ENCODE measurements at regions not wholly inside any gene's neighbourhood (a gene's known extent, or its start where the extent isn't known, plus 50 kb on each side); places are given as distances from the start of the nearest gene placed in this dataset.

- POLR2A ChIA-PET, result no interaction called here
- ATAC-seq (ENCODE audit: poor library complexity) (no peak), DNase-seq (no peak)
- no peak for TF ChIP-seq CTCF (IDR thresholded peaks at IDR 0.05)
- Histone ChIP-seq H3K27me3 (ENCODE audit: control insufficient read depth in 1 of 2, insufficient read depth in 2 of 2, low read length in 2 of 2) (no peaks in the 10 kb centered on the region), H3K9me3 (ENCODE audit: control insufficient read depth in 1 of 2, insufficient read depth in 1 of 2, low read length in 2 of 2) (peaks cover 0 to 4% of the 10 kb centered on the region in 2 experiments), H3K4me1 (ENCODE audit: insufficient read depth, low read length) (no peaks in the 10 kb centered on the region), H3K36me3 (ENCODE audit: insufficient read depth, low read length) (no peaks in the 10 kb centered on the region), H3K4me3 (ENCODE audit: low read length) (no peak overlapping the region), H3K27ac (ENCODE audit: low read depth in 1 of 2, low read length in 2 of 2) (no peak overlapping the region)
- no peak overlapping the region for H3K27ac Mint-ChIP-seq
- intact Hi-C loops (cut with DNase I, micrococcal nuclease), result no loop called here
- H3K9me3 Mint-ChIP-seq, result peaks cover 8% of the 10 kb centered on the region
- H3K36me3 Mint-ChIP-seq (ENCODE audit: low read depth), result no peaks in the 10 kb centered on the region
- H3K4me1 Mint-ChIP-seq (ENCODE audit: low read depth), result no peaks in the 10 kb centered on the region
- no peaks in the 10 kb centered on the region for H3K27me3 Mint-ChIP-seq
- no peak overlapping the region for H3K4me3 Mint-ChIP-seq
- CTCF ChIA-PET, result no interaction called here
These were observed 446.1 kb upstream of the CDH6 start for GRCh38 chr5:30747412-30747811.

GRCh38 chr5:30736669-30737068 lies 456.8 kb upstream of the CDH6 start:
- no peaks in the 10 kb centered on the region for H3K36me3 Mint-ChIP-seq (ENCODE audit: low read depth)
- no peaks in the 10 kb centered on the region for H3K27me3 Mint-ChIP-seq
- intact Hi-C loops (cut with DNase I, micrococcal nuclease), result no loop called here
- H3K4me1 Mint-ChIP-seq (ENCODE audit: low read depth), result no peaks in the 10 kb centered on the region
- H3K9me3 Mint-ChIP-seq, result peaks cover 3% of the 10 kb centered on the region
- Histone ChIP-seq H3K4me3 (ENCODE audit: low read length) (no peak overlapping the region), H3K9me3 (ENCODE audit: control insufficient read depth in 1 of 2, insufficient read depth in 1 of 2, low read length in 2 of 2) (no peaks in the 10 kb centered on the region), H3K27me3 (ENCODE audit: control insufficient read depth in 1 of 2, insufficient read depth in 2 of 2, low read length in 2 of 2) (no peaks in the 10 kb centered on the region), H3K36me3 (ENCODE audit: insufficient read depth, low read length) (no peaks in the 10 kb centered on the region), H3K4me1 (ENCODE audit: insufficient read depth, low read length) (no peaks in the 10 kb centered on the region), H3K27ac (ENCODE audit: low read depth in 1 of 2, low read length in 2 of 2) (no peak overlapping the region)
- no peak overlapping the region for H3K4me3 Mint-ChIP-seq
- ATAC-seq (ENCODE audit: poor library complexity) (no peak), DNase-seq (no peak)
- H3K27ac Mint-ChIP-seq, result no peak overlapping the region
- TF ChIP-seq CTCF (IDR thresholded peaks at IDR 0.05), result no peak
- POLR2A ChIA-PET, result no interaction called here
- CTCF ChIA-PET, result no interaction called here

GRCh38 chr5:30734118-30734517 lies 459.4 kb upstream of the CDH6 start:
- intact Hi-C loops (cut with DNase I, micrococcal nuclease), result no loop called here

More at GRCh38 chr5:30734118-30734517, 459.4 kb upstream of the CDH6 start:
- H3K36me3 Mint-ChIP-seq (ENCODE audit: low read depth), result no peaks in the 10 kb centered on the region
- H3K4me3 Mint-ChIP-seq, result no peak overlapping the region
- ChIA-PET CTCF (no interaction called here), POLR2A (no interaction called here)
- H3K27me3 Mint-ChIP-seq, result no peaks in the 10 kb centered on the region
- no peak for DNase-seq
- H3K36me3 ChIP-seq (ENCODE audit: insufficient read depth, low read length), result no peaks in the 10 kb centered on the region
- no peak for TF ChIP-seq CTCF (IDR thresholded peaks at IDR 0.05)
- ATAC-seq (ENCODE audit: poor library complexity), result no peak
- H3K9me3 ChIP-seq (ENCODE audit: control insufficient read depth in 1 of 2, insufficient read depth in 1 of 2, low read length in 2 of 2), result no peaks in the 10 kb centered on the region
- no peak overlapping the region for H3K4me3 ChIP-seq (ENCODE audit: low read length)
- H3K27me3 ChIP-seq (ENCODE audit: control insufficient read depth in 1 of 2, insufficient read depth in 2 of 2, low read length in 2 of 2), result no peaks in the 10 kb centered on the region
- H3K4me1 ChIP-seq (ENCODE audit: insufficient read depth, low read length), result no peaks in the 10 kb centered on the region
- no peak overlapping the region for H3K27ac Mint-ChIP-seq
- H3K27ac ChIP-seq (ENCODE audit: low read depth in 1 of 2, low read length in 2 of 2), result no peak overlapping the region
- H3K4me1 Mint-ChIP-seq (ENCODE audit: low read depth), result no peaks in the 10 kb centered on the region
- peaks cover 5% of the 10 kb centered on the region for H3K9me3 Mint-ChIP-seq

Measured in CD4-positive, alpha-beta T cell (primary cell).